ENCODE measurements at regions not wholly inside any gene's neighbourhood (a gene's known extent, or its start where the extent isn't known, plus 50 kb on each side); places are given as distances from the start of the nearest gene placed in this dataset.
"Not testable (repeated sequence)": the region's sequence is repeated elsewhere in the genome, so short reads cannot be mapped to it uniquely, and the experiment has no call there.

DNA sequence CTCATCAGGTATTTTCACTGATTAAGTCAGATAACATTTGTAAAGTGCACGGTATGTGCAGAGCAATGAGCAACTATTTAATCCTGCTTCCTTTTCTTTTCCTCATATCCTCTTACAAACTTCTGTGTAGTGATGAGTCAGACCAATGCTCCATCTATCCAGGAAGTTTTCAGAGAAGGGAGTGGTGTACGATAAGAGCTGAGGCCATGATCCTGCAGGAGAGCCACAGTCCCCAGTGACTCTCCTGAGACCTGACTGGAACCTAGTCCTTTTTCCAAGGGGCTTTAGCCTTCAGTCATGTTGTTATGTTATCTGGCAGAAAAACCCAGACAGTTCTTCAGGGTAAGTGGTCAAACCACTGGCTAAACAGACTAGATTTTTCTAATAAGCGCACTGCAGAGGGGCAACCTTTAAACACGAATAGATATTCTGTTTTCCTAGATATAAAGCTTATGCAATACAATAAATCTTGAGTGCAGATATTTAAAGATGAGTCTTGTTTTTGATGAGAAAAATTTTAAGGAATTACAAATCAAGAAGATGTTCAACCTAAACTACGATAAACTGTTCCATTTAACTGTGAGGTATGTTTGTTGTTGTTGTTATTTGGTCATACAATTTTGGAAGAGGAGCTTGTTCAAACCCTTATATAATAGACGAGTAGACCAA lies 110.5 kb upstream of the RAP2B start:
- TF ChIP-seq POLR2A (IDR thresholded peaks at IDR 0.05): no peak
- TF ChIP-seq, protein P1, sequence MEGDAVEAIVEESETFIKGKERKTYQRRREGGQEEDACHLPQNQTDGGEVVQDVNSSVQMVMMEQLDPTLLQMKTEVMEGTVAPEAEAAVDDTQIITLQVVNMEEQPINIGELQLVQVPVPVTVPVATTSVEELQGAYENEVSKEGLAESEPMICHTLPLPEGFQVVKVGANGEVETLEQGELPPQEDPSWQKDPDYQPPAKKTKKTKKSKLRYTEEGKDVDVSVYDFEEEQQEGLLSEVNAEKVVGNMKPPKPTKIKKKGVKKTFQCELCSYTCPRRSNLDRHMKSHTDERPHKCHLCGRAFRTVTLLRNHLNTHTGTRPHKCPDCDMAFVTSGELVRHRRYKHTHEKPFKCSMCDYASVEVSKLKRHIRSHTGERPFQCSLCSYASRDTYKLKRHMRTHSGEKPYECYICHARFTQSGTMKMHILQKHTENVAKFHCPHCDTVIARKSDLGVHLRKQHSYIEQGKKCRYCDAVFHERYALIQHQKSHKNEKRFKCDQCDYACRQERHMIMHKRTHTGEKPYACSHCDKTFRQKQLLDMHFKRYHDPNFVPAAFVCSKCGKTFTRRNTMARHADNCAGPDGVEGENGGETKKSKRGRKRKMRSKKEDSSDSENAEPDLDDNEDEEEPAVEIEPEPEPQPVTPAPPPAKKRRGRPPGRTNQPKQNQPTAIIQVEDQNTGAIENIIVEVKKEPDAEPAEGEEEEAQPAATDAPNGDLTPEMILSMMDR (IDR thresholded peaks at IDR 0.05): no peak
- Histone ChIP-seq H3K9me3 (no peaks in the 10 kb centered on the region), H3K27me3 (no peaks in the 10 kb centered on the region), H3K4me1 (no peaks in the 10 kb centered on the region), H3K27ac (peak overlapping the region in 2 of 4 donors; percentile 40 to 49), H3K4me3 (no peak overlapping the region), H3K36me3 (no peaks in the 10 kb centered on the region)
- no peak for DNase-seq

DNA sequence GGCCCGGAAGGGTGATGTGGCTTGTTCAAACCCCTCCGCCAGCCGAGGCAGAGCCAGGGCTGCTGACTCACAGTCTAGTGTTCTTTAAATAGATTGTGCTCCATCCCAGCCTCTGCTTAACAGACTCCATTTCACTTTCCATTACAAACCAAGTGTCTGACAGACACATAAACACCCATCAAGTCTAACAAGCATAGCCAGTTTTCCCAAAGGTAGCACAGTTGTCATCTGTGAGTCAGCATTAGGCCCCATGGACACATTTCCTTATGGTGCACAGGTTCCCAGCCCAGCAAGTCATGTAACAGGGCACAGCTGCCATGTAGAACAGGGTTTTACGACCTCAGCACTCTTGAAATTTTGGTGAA lies 109.9 kb upstream of the RAP2B start:
- H3K4me1 ChIP-seq: no peaks in the 10 kb centered on the region
- H3K27me3 ChIP-seq: no peaks in the 10 kb centered on the region
- H3K36me3 ChIP-seq: no peaks in the 10 kb centered on the region
- H3K27ac ChIP-seq: peak overlapping the region in 2 of 4 donors; percentile 40 to 49
- TF ChIP-seq, protein P1 (IDR thresholded peaks at IDR 0.05): no peak
- TF ChIP-seq POLR2A (IDR thresholded peaks at IDR 0.05): no peak
- H3K4me3 ChIP-seq: no peak overlapping the region
- DNase-seq: no peak
- no peaks in the 10 kb centered on the region for H3K9me3 ChIP-seq

DNA sequence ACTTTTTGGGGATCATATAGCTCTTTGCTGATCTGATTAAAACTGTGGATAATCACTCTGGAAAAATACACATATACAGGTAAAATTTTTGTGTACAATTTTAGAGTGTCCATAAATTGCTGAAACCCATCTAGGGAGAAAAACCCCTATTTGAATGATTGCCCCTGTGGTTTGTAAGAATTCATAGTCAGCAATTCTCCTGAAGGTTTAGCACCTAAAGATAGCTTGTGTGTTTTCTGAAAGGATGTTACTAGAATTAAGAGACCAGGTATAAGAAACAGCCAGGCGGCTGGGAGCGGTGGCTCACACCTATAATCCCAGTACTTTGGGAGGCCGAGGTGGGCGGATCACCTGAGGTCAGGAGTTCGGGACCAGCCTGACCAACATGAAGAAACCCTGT lies 106.8 kb upstream of the RAP2B start:
- Histone ChIP-seq H3K4me3 (no peak overlapping the region), H3K27ac (no peak overlapping the region), H3K27me3 (no peaks in the 10 kb centered on the region), H3K4me1 (no peaks in the 10 kb centered on the region), H3K36me3 (no peaks in the 10 kb centered on the region), H3K9me3 (no peaks in the 10 kb centered on the region)
- TF ChIP-seq POLR2A (IDR thresholded peaks at IDR 0.05): no peak
- TF ChIP-seq, protein P1 (IDR thresholded peaks at IDR 0.05): no peak
- no peak for DNase-seq

DNA sequence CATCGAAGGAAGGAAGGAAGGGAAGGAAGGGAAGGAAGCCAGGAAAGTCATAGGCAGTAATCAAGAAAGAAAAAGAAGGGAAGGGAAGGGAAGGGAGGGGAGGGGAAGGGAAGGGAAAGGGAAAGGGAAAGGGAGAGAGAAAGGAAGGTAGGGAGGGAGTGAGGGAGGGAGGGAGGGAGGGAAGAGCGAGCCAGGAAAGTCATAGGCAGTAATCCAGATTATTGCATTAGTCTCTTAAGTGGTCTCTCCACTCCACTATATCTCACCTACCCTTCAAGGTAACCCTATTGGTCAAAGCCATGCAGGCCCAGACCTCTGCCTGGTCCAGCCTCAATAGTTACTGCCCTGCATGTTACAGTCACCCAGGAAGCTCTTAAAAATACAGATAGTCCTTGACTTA lies 106.2 kb upstream of the RAP2B start:
- Histone ChIP-seq H3K27ac (no peak overlapping the region), H3K9me3 (no peaks in the 10 kb centered on the region), H3K4me1 (no peaks in the 10 kb centered on the region), H3K36me3 (no peaks in the 10 kb centered on the region), H3K4me3 (no peak overlapping the region), H3K27me3 (no peaks in the 10 kb centered on the region)
- no peak for DNase-seq
- TF ChIP-seq, protein P1 (IDR thresholded peaks at IDR 0.05): no peak
- TF ChIP-seq POLR2A (IDR thresholded peaks at IDR 0.05): no peak

DNA sequence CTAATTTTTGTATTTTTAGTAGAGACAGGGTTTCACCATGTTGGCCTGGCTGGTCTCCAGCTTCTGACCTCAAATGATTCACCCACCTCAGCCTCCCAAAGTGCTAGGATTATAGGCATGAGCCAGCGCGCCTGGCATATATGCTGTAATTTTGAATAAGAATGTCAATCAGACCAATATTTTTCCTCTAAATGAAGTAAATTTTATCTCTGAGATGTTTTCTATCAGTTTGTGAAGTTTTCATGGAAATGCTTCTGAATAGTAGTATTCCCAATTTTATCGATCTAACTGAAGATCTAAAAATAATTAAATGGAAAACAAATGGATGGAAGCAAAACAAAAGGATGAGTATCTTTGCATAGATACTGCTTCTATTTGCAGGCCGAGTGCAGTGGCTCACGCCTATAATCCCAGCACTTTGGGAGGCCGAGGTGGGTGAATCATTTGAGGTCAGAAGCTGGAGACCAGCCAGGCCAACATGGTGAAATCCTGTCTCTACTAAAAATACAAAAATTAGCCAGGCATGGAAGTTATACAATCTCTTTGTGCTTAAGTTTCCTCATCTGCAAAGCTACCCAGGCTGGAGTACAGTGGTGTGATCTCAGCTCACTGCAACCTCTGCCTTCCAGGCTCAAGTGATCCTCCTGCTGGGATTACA lies 103.9 kb upstream of the RAP2B start:
- H3K36me3 ChIP-seq, H3K27me3 ChIP-seq, H3K4me3 ChIP-seq, H3K9me3 ChIP-seq, DNase-seq, H3K27ac ChIP-seq, H3K4me1 ChIP-seq: not testable (repeated sequence)

DNA sequence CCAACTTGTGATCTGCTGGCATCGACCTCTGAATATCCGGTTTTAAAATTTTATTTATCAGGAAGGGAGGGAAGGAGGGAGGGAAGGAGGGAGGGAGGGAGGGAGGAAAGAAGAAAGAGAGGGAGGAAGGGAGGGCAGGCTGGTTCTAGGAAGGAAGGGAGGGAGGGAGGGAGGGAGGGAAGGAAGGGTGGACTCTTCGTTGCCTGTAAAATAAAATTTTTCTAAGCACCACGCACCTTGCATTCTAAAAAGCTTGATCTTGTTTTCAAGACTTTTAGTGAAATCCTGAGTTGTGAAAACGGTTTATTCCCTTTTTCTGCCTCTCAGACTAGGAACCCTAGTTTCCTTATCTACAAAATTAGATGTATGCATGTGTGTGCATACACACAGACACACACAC lies 101.7 kb upstream of the RAP2B start:
- DNase-seq: no peak
- TF ChIP-seq, protein P1 (IDR thresholded peaks at IDR 0.05): no peak
- no peak for TF ChIP-seq POLR2A (IDR thresholded peaks at IDR 0.05)

More for the DNA sequence above, 101.7 kb upstream of the RAP2B start:
- H3K9me3 ChIP-seq: no peaks in the 10 kb centered on the region
- H3K36me3 ChIP-seq: no peaks in the 10 kb centered on the region
- H3K4me1 ChIP-seq: no peaks in the 10 kb centered on the region
- no peaks in the 10 kb centered on the region for H3K27me3 ChIP-seq
- no peak overlapping the region for H3K27ac ChIP-seq
- no peak overlapping the region for H3K4me3 ChIP-seq
